ENCODE measurements at regions not wholly inside any gene's neighbourhood (a gene's known extent, or its start where the extent isn't known, plus 50 kb on each side); places are given as distances from the start of the nearest gene placed in this dataset.

DNA sequence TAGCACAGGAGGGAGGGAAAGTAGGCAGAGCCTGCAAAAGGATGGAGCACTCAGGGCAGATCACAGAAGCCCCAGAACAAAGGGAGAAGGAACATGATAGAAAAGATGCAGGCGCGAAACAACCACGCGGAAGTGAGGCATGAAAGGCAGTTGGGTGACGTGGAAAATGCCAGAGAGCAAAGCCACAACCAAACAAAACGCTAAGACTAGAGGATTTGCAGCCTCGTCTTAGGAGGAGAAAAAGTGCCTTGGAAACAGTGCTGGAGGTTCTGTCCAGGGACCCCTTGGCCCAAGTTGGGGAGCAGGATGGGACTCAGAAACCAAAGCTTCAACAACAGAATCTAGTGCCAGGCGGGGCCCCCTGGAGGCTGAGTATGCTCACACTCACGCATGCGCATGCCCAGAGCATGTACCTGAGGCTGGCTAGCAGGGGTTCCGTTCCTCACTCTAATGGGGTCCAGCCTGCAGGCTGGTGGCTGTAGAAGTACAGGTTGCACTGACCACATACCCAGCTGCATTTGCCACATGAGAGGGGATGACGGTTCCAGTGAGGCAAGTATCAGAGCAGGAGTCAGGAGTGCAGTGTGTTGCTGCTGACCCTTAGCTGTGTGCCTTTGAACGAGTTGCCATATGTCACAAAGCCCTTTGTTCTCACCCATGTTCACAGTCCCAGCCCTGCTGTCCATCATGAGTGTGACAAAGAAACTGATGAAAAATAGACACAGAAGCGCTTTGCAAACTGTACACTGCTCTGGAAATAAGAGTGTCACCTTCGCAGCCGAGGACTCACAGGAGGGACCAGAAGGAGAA lies 568.6 kb upstream of the CADM1 start:
- H4K20me1 ChIP-seq (ENCODE audit: low read depth): peaks cover 4% of the 10 kb centered on the region
- H2AFZ ChIP-seq (replicated peaks): no peak overlapping the region
- no peak overlapping the region for H3K4me3 ChIP-seq
- no peak overlapping the region for H3K9ac ChIP-seq
- Mint-ChIP-seq H3K4me3 (peak overlapping the region; percentile 27), H3K27ac (peak overlapping the region; percentile 77), H3K27me3 (ENCODE audit: insufficient read depth, low read depth) (peaks cover 20% of the 10 kb centered on the region), H3K36me3 (peaks cover 3% of the 10 kb centered on the region), H3K9me3 (peaks cover 4% of the 10 kb centered on the region), H3K4me1 (peaks cover 18% of the 10 kb centered on the region)
- DNase-seq (ENCODE audit: low spot score): peak; percentile 49
- peaks cover 36% of the 10 kb centered on the region for H3F3A ChIP-seq (ENCODE audit: low read depth)
- H3K79me2 ChIP-seq (ENCODE audit: low read depth): no peaks in the 10 kb centered on the region
- H3K4me2 ChIP-seq: peak overlapping the region; percentile 69
- H3K4me1 ChIP-seq: peaks cover 57% of the 10 kb centered on the region
- no peaks in the 10 kb centered on the region for H3K36me3 ChIP-seq
- peaks cover 5% of the 10 kb centered on the region for H3K27me3 ChIP-seq
- H3K9me3 ChIP-seq (ENCODE audit: low read depth): no peaks in the 10 kb centered on the region
- H3K27ac ChIP-seq: no peak overlapping the region
- TF ChIP-seq, protein P1, sequence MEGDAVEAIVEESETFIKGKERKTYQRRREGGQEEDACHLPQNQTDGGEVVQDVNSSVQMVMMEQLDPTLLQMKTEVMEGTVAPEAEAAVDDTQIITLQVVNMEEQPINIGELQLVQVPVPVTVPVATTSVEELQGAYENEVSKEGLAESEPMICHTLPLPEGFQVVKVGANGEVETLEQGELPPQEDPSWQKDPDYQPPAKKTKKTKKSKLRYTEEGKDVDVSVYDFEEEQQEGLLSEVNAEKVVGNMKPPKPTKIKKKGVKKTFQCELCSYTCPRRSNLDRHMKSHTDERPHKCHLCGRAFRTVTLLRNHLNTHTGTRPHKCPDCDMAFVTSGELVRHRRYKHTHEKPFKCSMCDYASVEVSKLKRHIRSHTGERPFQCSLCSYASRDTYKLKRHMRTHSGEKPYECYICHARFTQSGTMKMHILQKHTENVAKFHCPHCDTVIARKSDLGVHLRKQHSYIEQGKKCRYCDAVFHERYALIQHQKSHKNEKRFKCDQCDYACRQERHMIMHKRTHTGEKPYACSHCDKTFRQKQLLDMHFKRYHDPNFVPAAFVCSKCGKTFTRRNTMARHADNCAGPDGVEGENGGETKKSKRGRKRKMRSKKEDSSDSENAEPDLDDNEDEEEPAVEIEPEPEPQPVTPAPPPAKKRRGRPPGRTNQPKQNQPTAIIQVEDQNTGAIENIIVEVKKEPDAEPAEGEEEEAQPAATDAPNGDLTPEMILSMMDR (IDR thresholded peaks at IDR 0.05): peak; percentile 37
- no peak for TF ChIP-seq EZH2phosphoT487 (IDR thresholded peaks at IDR 0.05)

DNA sequence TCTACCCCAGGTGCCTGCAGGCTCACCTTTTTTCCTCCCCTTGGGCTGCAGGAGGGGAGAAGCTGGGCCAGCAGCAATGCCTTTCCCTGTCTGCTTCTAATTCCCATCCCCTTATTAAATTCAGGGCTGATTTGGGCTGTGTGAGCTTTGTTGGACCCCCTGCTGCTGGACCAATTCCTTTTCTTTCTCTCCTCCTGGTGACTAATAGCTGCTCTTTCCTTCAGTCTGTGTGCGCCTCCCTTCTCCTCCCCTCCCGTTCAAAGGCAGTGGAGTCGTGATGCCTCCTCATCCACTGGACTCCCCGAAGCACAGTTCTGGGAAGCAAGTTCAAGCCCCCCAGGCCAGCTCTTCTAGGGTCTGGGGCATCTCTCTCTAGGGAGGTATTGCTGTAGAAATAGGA lies 567.9 kb upstream of the CADM1 start:
- peaks cover 36% of the 10 kb centered on the region for H3F3A ChIP-seq (ENCODE audit: low read depth)
- H3K4me2 ChIP-seq: peak overlapping the region; percentile 69
- H3K9me3 ChIP-seq (ENCODE audit: low read depth): no peaks in the 10 kb centered on the region
- H3K27me3 ChIP-seq: peaks cover 5% of the 10 kb centered on the region
- H3K36me3 Mint-ChIP-seq: peaks cover 3% of the 10 kb centered on the region
- no peak overlapping the region for H3K4me3 ChIP-seq
- H3K27ac ChIP-seq: no peak overlapping the region
- H3K9ac ChIP-seq: no peak overlapping the region
- no peaks in the 10 kb centered on the region for H3K79me2 ChIP-seq (ENCODE audit: low read depth)
- peaks cover 18% of the 10 kb centered on the region for H3K27me3 Mint-ChIP-seq (ENCODE audit: insufficient read depth, low read depth)
- peaks cover 4% of the 10 kb centered on the region for H4K20me1 ChIP-seq (ENCODE audit: low read depth)
- no peak overlapping the region for H2AFZ ChIP-seq (replicated peaks)
- TF ChIP-seq EZH2 (IDR thresholded peaks at IDR 0.05): no peak
- TF ChIP-seq, protein P1 (IDR thresholded peaks at IDR 0.05): no peak
- no peak for TF ChIP-seq EZH2phosphoT487 (IDR thresholded peaks at IDR 0.05)
- H3K27ac Mint-ChIP-seq: peak overlapping the region; percentile 77
- H3K36me3 ChIP-seq: no peaks in the 10 kb centered on the region
- peak; percentile 71 for DNase-seq (ENCODE audit: low spot score)
- peak overlapping the region; percentile 27 for H3K4me3 Mint-ChIP-seq
- H3K4me1 Mint-ChIP-seq: peaks cover 14% of the 10 kb centered on the region
- peaks cover 4% of the 10 kb centered on the region for H3K9me3 Mint-ChIP-seq
- H3K4me1 ChIP-seq: peaks cover 51% of the 10 kb centered on the region

- Histone ChIP-seq H3K4me2 (no peak overlapping the region), H2AFZ (replicated peaks) (no peak overlapping the region), H3K9ac (no peak overlapping the region), H3K9me3 (ENCODE audit: low read depth) (no peaks in the 10 kb centered on the region), H3K36me3 (no peaks in the 10 kb centered on the region), H3K4me3 (no peak overlapping the region), H4K20me1 (ENCODE audit: low read depth) (peaks cover 4% of the 10 kb centered on the region), H3F3A (ENCODE audit: low read depth) (peaks cover 36% of the 10 kb centered on the region), H3K27me3 (peaks cover 5% of the 10 kb centered on the region), H3K4me1 (peaks cover 51% of the 10 kb centered on the region), H3K27ac (no peak overlapping the region), H3K79me2 (ENCODE audit: low read depth) (no peaks in the 10 kb centered on the region)
- no peak for TF ChIP-seq EZH2phosphoT487 (IDR thresholded peaks at IDR 0.05)
- TF ChIP-seq, protein P1 (IDR thresholded peaks at IDR 0.05): no peak
- TF ChIP-seq EZH2 (IDR thresholded peaks at IDR 0.05): no peak
- Mint-ChIP-seq H3K27ac (no peak overlapping the region), H3K36me3 (no peaks in the 10 kb centered on the region), H3K4me1 (peaks cover 14% of the 10 kb centered on the region), H3K27me3 (ENCODE audit: insufficient read depth, low read depth) (peaks cover 13% of the 10 kb centered on the region), H3K9me3 (peaks cover 4% of the 10 kb centered on the region), H3K4me3 (peak overlapping the region; percentile 7)
- DNase-seq (ENCODE audit: low spot score): no peak
Measured at GRCh38 chr11:116071241-116071640, 567.0 kb upstream of the CADM1 start.
